Right lobe of liver (tissue), 4 donors: ENCODE measurements at regions not wholly inside any gene's neighbourhood (a gene's known extent, or its start where the extent isn't known, plus 50 kb on each side); places are given as distances from the start of the nearest gene placed in this dataset.

Source experiments
- POLR2A ChIP-seq: fragments of 450-650 bp; IDR thresholded peaks from one replicate; pipeline ENCODE4 v1.6.1; 2017; ENCODE audit warnings: antibody characterized with exemption, mild to moderate bottlenecking
- TF ChIP-seq, protein P1 (sequence below), 4 donors: fragments of 200-600 bp in 3 of 4; fragments of 450-650 bp in 1 of 4; IDR thresholded peaks; one replicate each; pipeline versions ENCODE4 v1.5.1 to v1.8.0; 2016 to 2022; ENCODE audit warnings: antibody characterized with exemption in 4 of 4, mild to moderate bottlenecking in 2 of 4
- donor health status: DM: no; HTN: no; CAD: no.
- donor health status: DM: no; HTN: no; CAD: no.
- donor health status: DM: no; HTN: yes; CAD: no.

DNA sequence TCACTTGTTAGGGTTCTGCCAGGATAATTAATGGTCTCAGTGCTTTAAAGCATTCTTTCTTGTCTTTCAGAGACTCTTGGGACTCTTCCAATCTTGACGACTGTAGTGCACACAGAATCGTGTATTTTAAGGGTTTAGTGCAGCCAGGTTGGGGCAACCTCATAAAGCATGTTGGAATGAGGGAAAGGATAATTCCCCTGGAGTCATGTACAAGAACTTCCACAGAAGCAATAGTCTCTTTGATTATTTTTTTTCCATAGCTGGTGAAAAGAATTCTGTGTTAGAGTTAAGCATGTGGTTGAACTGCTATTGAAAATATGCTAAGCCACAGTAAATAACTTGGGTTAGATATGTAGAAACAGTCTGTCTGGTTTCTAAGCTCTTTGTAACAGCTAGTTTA lies 246.8 kb upstream of the DAAM1 start:
- TF ChIP-seq, protein P1, sequence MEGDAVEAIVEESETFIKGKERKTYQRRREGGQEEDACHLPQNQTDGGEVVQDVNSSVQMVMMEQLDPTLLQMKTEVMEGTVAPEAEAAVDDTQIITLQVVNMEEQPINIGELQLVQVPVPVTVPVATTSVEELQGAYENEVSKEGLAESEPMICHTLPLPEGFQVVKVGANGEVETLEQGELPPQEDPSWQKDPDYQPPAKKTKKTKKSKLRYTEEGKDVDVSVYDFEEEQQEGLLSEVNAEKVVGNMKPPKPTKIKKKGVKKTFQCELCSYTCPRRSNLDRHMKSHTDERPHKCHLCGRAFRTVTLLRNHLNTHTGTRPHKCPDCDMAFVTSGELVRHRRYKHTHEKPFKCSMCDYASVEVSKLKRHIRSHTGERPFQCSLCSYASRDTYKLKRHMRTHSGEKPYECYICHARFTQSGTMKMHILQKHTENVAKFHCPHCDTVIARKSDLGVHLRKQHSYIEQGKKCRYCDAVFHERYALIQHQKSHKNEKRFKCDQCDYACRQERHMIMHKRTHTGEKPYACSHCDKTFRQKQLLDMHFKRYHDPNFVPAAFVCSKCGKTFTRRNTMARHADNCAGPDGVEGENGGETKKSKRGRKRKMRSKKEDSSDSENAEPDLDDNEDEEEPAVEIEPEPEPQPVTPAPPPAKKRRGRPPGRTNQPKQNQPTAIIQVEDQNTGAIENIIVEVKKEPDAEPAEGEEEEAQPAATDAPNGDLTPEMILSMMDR (IDR thresholded peaks at IDR 0.05) = no peak
- TF ChIP-seq POLR2A = no peak
